Prostate gland (tissue), 2 donors: ENCODE measurements at regions not wholly inside any gene's neighbourhood (a gene's known extent, or its start where the extent isn't known, plus 50 kb on each side); places are given as distances from the start of the nearest gene placed in this dataset.

Experiments
- POLR2A ChIP-seq: fragments of 450-650 bp; IDR thresholded peaks from one replicate; pipeline ENCODE4 v1.6.1; 2016; ENCODE audit warnings: antibody characterized with exemption, mild to moderate bottlenecking
- POLR2AphosphoS5 ChIP-seq: sonication (generic); formaldehyde crosslinking; IDR thresholded peaks from one replicate; pipeline ENCODE4 v1.6.1; 2017; ENCODE audit warnings: antibody characterized with exemption
- TF ChIP-seq, protein P1 (sequence below), 4 experiments: fragments of 200-600 bp in 2 of 4; fragments of 450-650 bp in 2 of 4; sonication (generic) in 2 of 4; IDR thresholded peaks; 1 replicate in 3 of 4; 2 replicates in 1 of 4; pipeline ENCODE4 v1.5.1; 2016 to 2019; ENCODE audit warnings: antibody characterized with exemption in 4 of 4, mild to moderate bottlenecking in 2 of 4, moderate library complexity in 2 of 4

DNA sequence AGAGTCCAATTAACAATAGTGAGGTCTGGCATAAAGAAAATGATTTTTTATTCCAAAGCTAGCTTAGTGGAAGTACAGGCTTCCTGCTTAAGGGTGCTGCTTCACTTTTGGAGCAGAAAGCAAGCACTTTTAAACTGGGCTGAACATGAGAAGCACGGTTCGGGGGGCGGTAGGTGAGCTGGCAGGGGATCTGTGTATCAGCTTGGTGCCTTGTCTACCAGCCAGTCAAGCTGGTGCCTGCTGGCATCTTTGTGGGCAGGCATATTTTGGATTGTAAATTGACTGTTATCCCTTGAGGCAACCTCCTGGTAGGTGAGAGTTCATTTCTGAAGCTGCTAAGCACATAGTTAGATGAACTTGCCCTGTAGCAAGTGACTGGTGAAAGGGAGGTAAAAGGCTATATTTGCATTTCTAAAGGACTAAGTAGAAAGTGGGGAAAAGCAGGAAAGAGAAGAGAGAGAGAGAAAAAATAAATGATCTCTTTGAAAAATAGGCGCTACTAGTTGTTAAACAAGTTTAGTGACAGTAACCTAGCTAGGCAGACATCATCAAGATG lies 121.1 kb upstream of the SYT10 start:
- TF ChIP-seq POLR2A, result no peak
- TF ChIP-seq, protein P1, sequence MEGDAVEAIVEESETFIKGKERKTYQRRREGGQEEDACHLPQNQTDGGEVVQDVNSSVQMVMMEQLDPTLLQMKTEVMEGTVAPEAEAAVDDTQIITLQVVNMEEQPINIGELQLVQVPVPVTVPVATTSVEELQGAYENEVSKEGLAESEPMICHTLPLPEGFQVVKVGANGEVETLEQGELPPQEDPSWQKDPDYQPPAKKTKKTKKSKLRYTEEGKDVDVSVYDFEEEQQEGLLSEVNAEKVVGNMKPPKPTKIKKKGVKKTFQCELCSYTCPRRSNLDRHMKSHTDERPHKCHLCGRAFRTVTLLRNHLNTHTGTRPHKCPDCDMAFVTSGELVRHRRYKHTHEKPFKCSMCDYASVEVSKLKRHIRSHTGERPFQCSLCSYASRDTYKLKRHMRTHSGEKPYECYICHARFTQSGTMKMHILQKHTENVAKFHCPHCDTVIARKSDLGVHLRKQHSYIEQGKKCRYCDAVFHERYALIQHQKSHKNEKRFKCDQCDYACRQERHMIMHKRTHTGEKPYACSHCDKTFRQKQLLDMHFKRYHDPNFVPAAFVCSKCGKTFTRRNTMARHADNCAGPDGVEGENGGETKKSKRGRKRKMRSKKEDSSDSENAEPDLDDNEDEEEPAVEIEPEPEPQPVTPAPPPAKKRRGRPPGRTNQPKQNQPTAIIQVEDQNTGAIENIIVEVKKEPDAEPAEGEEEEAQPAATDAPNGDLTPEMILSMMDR (IDR thresholded peaks at IDR 0.05), result no peak
- TF ChIP-seq POLR2AphosphoS5, result no peak
